Activated CD8-positive, alpha-beta memory T cell treated with anti-CD3 and anti-CD28 coated beads, Interleukin-2, amount 50 U/mL, for 1 hour (primary cell): ENCODE measurements at regions not wholly inside any gene's neighbourhood (a gene's known extent, or its start where the extent isn't known, plus 50 kb on each side); places are given as distances from the start of the nearest gene placed in this dataset.
"Not testable (repeated sequence)": the region's sequence is repeated elsewhere in the genome, so short reads cannot be mapped to it uniquely, and the experiment has no call there.

Source experiments
- DNase-seq: peaks from one replicate; pipeline ENCODE4 v3.0.0-alpha.2; 2020; ENCODE audit errors: extremely low read depth

- DNase-seq: no peak
These were observed 96.0 kb upstream of the CCDC80 start for GRCh38 chr3:112736805-112737566.

- DNase-seq: no peak
These were observed 95.4 kb upstream of the CCDC80 start for GRCh38 chr3:112736386-112736785.

- no peak for DNase-seq
These were observed 95.0 kb upstream of the CCDC80 start for GRCh38 chr3:112735926-112736325.

GRCh38 chr3:112734736-112735350 is 93.9 kb upstream of the CCDC80 start:
- DNase-seq: peak; percentile 43

GRCh38 chr3:112734171-112734570 is 93.2 kb upstream of the CCDC80 start:
- DNase-seq: no peak

GRCh38 chr3:112730210-112730609 is 89.3 kb upstream of the CCDC80 start:
- no peak for DNase-seq

- DNase-seq: no peak
These were observed 80.3 kb upstream of the CCDC80 start for GRCh38 chr3:112721231-112721630.

GRCh38 chr3:112718967-112719366 is 78.0 kb upstream of the CCDC80 start:
- DNase-seq: no peak

GRCh38 chr3:112718516-112718915 is 77.6 kb upstream of the CCDC80 start:
- DNase-seq: no peak

- no peak for DNase-seq
These were observed 69.0 kb upstream of the CCDC80 start for GRCh38 chr3:112709911-112710310.

- DNase-seq: no peak
These were observed 58.6 kb upstream of the CCDC80 start for GRCh38 chr3:112699436-112699978.

GRCh38 chr3:112698442-112698841 is 57.5 kb upstream of the CCDC80 start:
- not testable (repeated sequence) for DNase-seq

- DNase-seq: not testable (repeated sequence)
These were observed 55.3 kb upstream of the CCDC80 start for GRCh38 chr3:112696244-112696643.

GRCh38 chr3:112695377-112696108 is 54.6 kb upstream of the CCDC80 start:
- not testable (repeated sequence) for DNase-seq

GRCh38 chr3:112694906-112695305 is 54.0 kb upstream of the CCDC80 start:
- DNase-seq: not testable (repeated sequence)

- no peak for DNase-seq
These were observed 52.2 kb upstream of the CCDC80 start for GRCh38 chr3:112693186-112693585.
